ENCODE measurements at regions not wholly inside any gene's neighbourhood (a gene's known extent, or its start where the extent isn't known, plus 50 kb on each side); places are given as distances from the start of the nearest gene placed in this dataset.

DNA sequence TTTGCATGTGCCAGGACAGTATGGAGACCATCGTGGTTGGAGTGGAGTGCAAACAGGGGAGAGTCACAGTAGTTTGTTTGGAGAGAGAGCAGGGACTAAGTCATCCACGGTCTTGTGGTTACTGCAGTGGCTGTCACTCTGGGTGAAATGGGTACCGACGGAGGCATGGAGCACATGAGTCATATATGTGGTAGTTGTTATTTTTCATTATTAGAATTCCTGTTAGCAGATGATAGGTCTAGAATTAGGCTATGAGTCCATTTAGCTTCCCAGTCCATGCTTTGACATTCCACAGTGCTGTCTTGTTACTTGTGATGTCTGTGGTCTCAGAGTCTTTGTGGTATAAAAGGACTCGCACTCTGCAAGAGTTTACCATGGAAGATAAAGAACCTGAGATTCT lies 303.9 kb downstream of the DMRT2 start:
- TF ChIP-seq, protein P1, sequence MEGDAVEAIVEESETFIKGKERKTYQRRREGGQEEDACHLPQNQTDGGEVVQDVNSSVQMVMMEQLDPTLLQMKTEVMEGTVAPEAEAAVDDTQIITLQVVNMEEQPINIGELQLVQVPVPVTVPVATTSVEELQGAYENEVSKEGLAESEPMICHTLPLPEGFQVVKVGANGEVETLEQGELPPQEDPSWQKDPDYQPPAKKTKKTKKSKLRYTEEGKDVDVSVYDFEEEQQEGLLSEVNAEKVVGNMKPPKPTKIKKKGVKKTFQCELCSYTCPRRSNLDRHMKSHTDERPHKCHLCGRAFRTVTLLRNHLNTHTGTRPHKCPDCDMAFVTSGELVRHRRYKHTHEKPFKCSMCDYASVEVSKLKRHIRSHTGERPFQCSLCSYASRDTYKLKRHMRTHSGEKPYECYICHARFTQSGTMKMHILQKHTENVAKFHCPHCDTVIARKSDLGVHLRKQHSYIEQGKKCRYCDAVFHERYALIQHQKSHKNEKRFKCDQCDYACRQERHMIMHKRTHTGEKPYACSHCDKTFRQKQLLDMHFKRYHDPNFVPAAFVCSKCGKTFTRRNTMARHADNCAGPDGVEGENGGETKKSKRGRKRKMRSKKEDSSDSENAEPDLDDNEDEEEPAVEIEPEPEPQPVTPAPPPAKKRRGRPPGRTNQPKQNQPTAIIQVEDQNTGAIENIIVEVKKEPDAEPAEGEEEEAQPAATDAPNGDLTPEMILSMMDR (IDR thresholded peaks at IDR 0.05) = no peak
- Histone ChIP-seq H3K36me3 (ENCODE audit: insufficient read depth in 1 of 2, low read depth in 1 of 2) (no peaks in the 10 kb centered on the region), H3K4me3 (no peak overlapping the region), H3K9me3 (no peaks in the 10 kb centered on the region), H3K27ac (no peak overlapping the region), H3K4me1 (no peaks in the 10 kb centered on the region), H3K27me3 (ENCODE audit: insufficient read depth in 3 of 3, low read length in 2 of 3) (no peaks in the 10 kb centered on the region)
- ATAC-seq (peak in 1 of 4 donors; percentile 13), DNase-seq (no peak)
- whole genome bisulfite sequencing, 3 donors = 62 to 86% (median 80%) methylated on average over 5 of the region's 5 CpGs
- intact Hi-C loops (cut with DNase I) = no loop called here

DNA sequence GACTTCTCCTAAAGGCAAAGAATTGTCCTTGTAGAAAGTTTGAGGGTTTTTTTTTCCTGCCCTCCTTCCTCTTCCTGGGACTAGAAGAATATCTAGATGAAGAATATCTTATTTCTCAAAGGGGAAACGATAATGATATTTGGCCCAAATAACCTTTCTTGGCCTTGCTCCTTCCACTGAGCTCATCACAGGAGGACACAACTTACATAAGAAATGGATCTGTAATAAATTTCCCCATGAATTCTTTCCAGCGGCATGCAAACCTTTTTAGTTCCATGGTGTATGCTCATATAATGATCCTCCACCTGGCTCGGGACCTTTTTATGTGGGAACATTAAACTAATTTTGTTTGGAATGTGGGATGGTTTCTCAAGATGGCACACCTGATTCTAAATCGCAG lies 304.4 kb downstream of the DMRT2 start:
- no peaks in the 10 kb centered on the region for H3K27me3 ChIP-seq (ENCODE audit: insufficient read depth in 3 of 3, low read length in 2 of 3)
- H3K36me3 ChIP-seq (ENCODE audit: insufficient read depth in 1 of 2, low read depth in 1 of 2) = no peaks in the 10 kb centered on the region
- no peak overlapping the region for H3K4me3 ChIP-seq
- H3K9me3 ChIP-seq = no peaks in the 10 kb centered on the region
- intact Hi-C loops (cut with DNase I) = no loop called here
- 67 to 70% (median 69%) methylated on average over 4 of the region's 4 CpGs for WGBS, 3 donors
- TF ChIP-seq, protein P1 (IDR thresholded peaks at IDR 0.05) = no peak
- H3K27ac ChIP-seq = no peak overlapping the region
- no peak for ATAC-seq
- no peaks in the 10 kb centered on the region for H3K4me1 ChIP-seq
- no peak for DNase-seq

DNA sequence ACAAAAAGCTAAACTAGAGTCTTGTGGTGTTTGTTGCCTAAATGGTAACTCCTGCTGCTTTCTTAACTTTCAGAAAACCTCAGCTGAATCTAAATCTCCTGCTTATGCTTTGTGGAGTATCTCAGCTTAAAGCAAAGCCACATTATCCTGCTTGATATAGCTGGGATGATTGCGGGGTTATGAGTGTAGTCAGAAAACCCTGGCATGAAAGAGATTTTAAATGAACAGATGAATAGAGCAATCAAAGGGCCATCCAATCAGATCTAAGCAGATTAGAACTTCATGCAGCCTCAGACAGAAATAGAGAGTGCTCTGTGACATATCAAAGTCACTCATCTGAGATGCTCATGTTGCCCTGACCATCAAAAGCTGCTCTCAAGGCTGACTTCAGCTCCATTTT lies 305.5 kb downstream of the DMRT2 start:
- intact Hi-C loops (cut with DNase I) = no loop called here
- ATAC-seq = no peak
- no peak overlapping the region for H3K27ac ChIP-seq
- 22 to 46% (median 28%) methylated on average over 1 of the region's 1 CpG for WGBS, 3 donors
- no peak overlapping the region for H3K4me3 ChIP-seq
- H3K27me3 ChIP-seq (ENCODE audit: insufficient read depth in 3 of 3, low read length in 2 of 3) = no peaks in the 10 kb centered on the region
- no peaks in the 10 kb centered on the region for H3K4me1 ChIP-seq
- H3K9me3 ChIP-seq = no peaks in the 10 kb centered on the region
- no peaks in the 10 kb centered on the region for H3K36me3 ChIP-seq (ENCODE audit: insufficient read depth in 1 of 2, low read depth in 1 of 2)
- DNase-seq = no peak
- TF ChIP-seq, protein P1 (IDR thresholded peaks at IDR 0.05) = no peak

DNA sequence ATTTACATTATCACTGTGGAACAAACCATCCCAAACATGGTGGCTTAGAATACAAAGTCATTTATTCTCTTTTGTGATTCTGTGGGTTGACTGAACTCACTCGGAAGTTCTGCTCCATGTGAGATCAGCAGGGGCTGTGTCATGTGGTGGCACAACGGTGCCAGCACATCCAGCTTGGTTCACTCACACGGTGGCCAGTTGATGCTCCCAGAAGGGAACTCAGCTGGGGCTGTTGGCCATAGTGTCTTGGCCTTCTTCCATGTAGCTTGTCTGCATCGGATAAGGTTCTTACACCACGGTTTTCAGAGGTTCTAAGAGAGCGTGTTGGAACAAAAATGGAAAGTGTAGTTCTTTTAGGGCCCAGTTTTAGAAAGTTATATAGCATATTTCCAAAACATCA lies 312.7 kb downstream of the DMRT2 start:
- TF ChIP-seq, protein P1 (IDR thresholded peaks at IDR 0.05) = no peak
- no peaks in the 10 kb centered on the region for H3K4me1 ChIP-seq
- H3K4me3 ChIP-seq = no peak overlapping the region
- H3K36me3 ChIP-seq (ENCODE audit: insufficient read depth in 1 of 2, low read depth in 1 of 2) = no peaks in the 10 kb centered on the region
- 31 to 45% (median 36%) methylated on average over 6 of the region's 6 CpGs for WGBS, 3 donors
- H3K27me3 ChIP-seq (ENCODE audit: insufficient read depth in 3 of 3, low read length in 2 of 3) = no peaks in the 10 kb centered on the region
- no peak overlapping the region for H3K27ac ChIP-seq
- ATAC-seq (no peak), DNase-seq (no peak)
- no peaks in the 10 kb centered on the region for H3K9me3 ChIP-seq
- intact Hi-C loops (cut with DNase I) = no loop called here

DNA sequence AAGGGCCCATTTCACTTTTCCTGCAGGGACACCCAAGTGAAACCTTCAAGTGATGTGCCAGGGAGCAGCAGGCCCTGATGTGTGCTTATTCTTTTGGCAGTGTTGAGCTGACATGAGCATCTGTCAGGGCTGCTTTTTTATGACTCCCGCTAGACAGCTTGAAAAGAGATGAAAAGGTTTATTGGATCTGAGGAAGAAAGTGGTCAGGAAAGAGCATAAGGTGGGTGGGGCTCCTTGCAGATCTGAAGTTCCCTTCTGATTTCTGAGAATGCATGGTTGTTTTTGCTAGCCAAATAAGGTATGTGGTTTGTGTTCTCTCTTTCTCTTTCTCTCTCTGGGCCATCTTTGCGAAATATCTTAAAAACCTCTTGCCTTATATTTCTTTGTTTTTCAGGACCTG lies 316.1 kb downstream of the DMRT2 start:
- ATAC-seq = no peak
- no peak overlapping the region for H3K27ac ChIP-seq
- DNase-seq = no peak
- TF ChIP-seq, protein P1 (IDR thresholded peaks at IDR 0.05) = no peak
- H3K9me3 ChIP-seq = no peaks in the 10 kb centered on the region
- intact Hi-C loops (cut with DNase I) = no loop called here
- H3K4me1 ChIP-seq = no peaks in the 10 kb centered on the region
- peaks cover 0 to 2% (median 0%) of the 10 kb centered on the region in 3 donors for H3K27me3 ChIP-seq (ENCODE audit: insufficient read depth in 3 of 3, low read length in 2 of 3)
- H3K4me3 ChIP-seq = no peak overlapping the region
- no peaks in the 10 kb centered on the region for H3K36me3 ChIP-seq (ENCODE audit: insufficient read depth in 1 of 2, low read depth in 1 of 2)
- 75 to 85% (median 83%) methylated on average over 2 of the region's 2 CpGs for WGBS, 3 donors
